GM21528 (cell line): ENCODE measurements at regions not wholly inside any gene's neighbourhood (a gene's known extent, or its start where the extent isn't known, plus 50 kb on each side); places are given as distances from the start of the nearest gene placed in this dataset.

Source experiments
- ATAC-seq: cut with Tn5 transposase; IDR thresholded peaks from one replicate; pipeline ENCODE4 v1.9.1; 2021; ENCODE audit warnings: mild to moderate bottlenecking, moderate library complexity; ENCODE audit not compliant: unreplicated experiment, low FRiP score

GRCh38 chr4:175509320-175509719, 302.7 kb downstream of the GPM6A start:
- ATAC-seq, result no peak

GRCh38 chr4:175511861-175512260, 300.2 kb downstream of the GPM6A start:
- no peak for ATAC-seq

GRCh38 chr4:175514174-175514573, 297.9 kb downstream of the GPM6A start:
- no peak for ATAC-seq

GRCh38 chr4:175530655-175531054, 281.4 kb downstream of the GPM6A start:
- no peak for ATAC-seq

- no peak for ATAC-seq
These were observed 280.5 kb downstream of the GPM6A start for GRCh38 chr4:175531405-175532091.

- ATAC-seq, result no peak
These were observed 275.1 kb downstream of the GPM6A start for GRCh38 chr4:175536852-175537453.

- no peak for ATAC-seq
These were observed 272.6 kb downstream of the GPM6A start for GRCh38 chr4:175539498-175539897.

- no peak for ATAC-seq
These were observed 271.9 kb downstream of the GPM6A start for GRCh38 chr4:175540151-175540550.

- no peak for ATAC-seq
These were observed 271.3 kb downstream of the GPM6A start for GRCh38 chr4:175540732-175541131.

- ATAC-seq, result no peak
These were observed 269.3 kb downstream of the GPM6A start for GRCh38 chr4:175542786-175543185.

- no peak for ATAC-seq
These were observed 252.9 kb downstream of the GPM6A start for GRCh38 chr4:175559126-175559525.

GRCh38 chr4:175559526-175559925, 252.5 kb downstream of the GPM6A start:
- no peak for ATAC-seq

GRCh38 chr4:175560604-175561003, 251.5 kb downstream of the GPM6A start:
- ATAC-seq, result no peak

- ATAC-seq, result no peak
These were observed 250.4 kb downstream of the GPM6A start for GRCh38 chr4:175561696-175562095.

- ATAC-seq, result no peak
These were observed 250.0 kb downstream of the GPM6A start for GRCh38 chr4:175562111-175562510.

- no peak for ATAC-seq
These were observed 249.5 kb downstream of the GPM6A start for GRCh38 chr4:175562542-175562941.
